H9 (cell line): ENCODE measurements at regions not wholly inside any gene's neighbourhood (a gene's known extent, or its start where the extent isn't known, plus 50 kb on each side); places are given as distances from the start of the nearest gene placed in this dataset.

Experiments used
- DNase-seq: peaks from one replicate; pipeline ENCODE4 v3.0.0-alpha.2; 2017
- H2AFZ ChIP-seq: one replicate; pipeline ENCODE4 v1.6.1; 2013; ENCODE audit warnings: mild to moderate bottlenecking, low read length, control low read depth, moderate library complexity
- H2AK5ac ChIP-seq: 2 replicates; pipeline ENCODE4 v1.6.1; 2013; ENCODE audit warnings: low read length, control low read depth, mixed read lengths; ENCODE audit not compliant: insufficient read length
- H2BK120ac ChIP-seq: one replicate; pipeline ENCODE4 v1.6.1; 2013; ENCODE audit warnings: low read depth, mild to moderate bottlenecking, low read length, control low read depth, inconsistent platforms; ENCODE audit not compliant: poor library complexity, severe bottlenecking
- H2BK12ac ChIP-seq: 2 replicates; pipeline ENCODE4 v1.6.1; 2013; ENCODE audit warnings: low read length, control low read depth, mixed read lengths, low read depth; ENCODE audit not compliant: insufficient read length
- H2BK15ac ChIP-seq: 2 replicates; pipeline ENCODE4 v1.6.1; 2013; ENCODE audit warnings: low read depth, low read length, control low read depth
- H2BK20ac ChIP-seq: one replicate; pipeline ENCODE4 v1.6.1; 2013; ENCODE audit warnings: low read depth, mild to moderate bottlenecking, low read length, control low read depth, inconsistent platforms; ENCODE audit not compliant: poor library complexity, severe bottlenecking
- H2BK5ac ChIP-seq: 2 replicates; pipeline ENCODE4 v1.6.1; 2013; ENCODE audit warnings: low read length, control low read depth, mixed read lengths; ENCODE audit not compliant: insufficient read length
- H3K14ac ChIP-seq: 2 replicates; pipeline ENCODE4 v1.6.1; 2013; ENCODE audit warnings: low read length, control low read depth; ENCODE audit not compliant: insufficient read depth
- H3K18ac ChIP-seq: 2 replicates; pipeline ENCODE4 v1.6.1; 2013; ENCODE audit warnings: low read depth, mild to moderate bottlenecking, mixed read lengths, low read length, control low read depth; ENCODE audit not compliant: insufficient read length
- H3K23ac ChIP-seq: 2 replicates; pipeline ENCODE4 v1.6.1; 2013; ENCODE audit warnings: low read length, control low read depth, mixed read lengths, low read depth; ENCODE audit not compliant: insufficient read length
- H3K23me2 ChIP-seq: 2 replicates; pipeline ENCODE4 v1.6.1; 2013; ENCODE audit warnings: low read depth, mild to moderate bottlenecking, mixed read lengths, low read length, control low read depth; ENCODE audit not compliant: insufficient read length, poor library complexity, severe bottlenecking
- H3K27ac ChIP-seq: 2 replicates; pipeline ENCODE4 v1.5.1; 2013; ENCODE audit warnings: low read length, control low read depth, mixed read lengths, low read depth; ENCODE audit not compliant: insufficient read length
- H3K27me3 ChIP-seq: 2 replicates; pipeline ENCODE4 v1.6.1; 2013; ENCODE audit warnings: low read length, control low read depth, inconsistent platforms; ENCODE audit not compliant: insufficient read depth
- H3K4ac ChIP-seq: 2 replicates; pipeline ENCODE4 v1.6.1; 2013; ENCODE audit warnings: low read depth, mild to moderate bottlenecking, control low read depth, inconsistent platforms, low read length, moderate library complexity
- H3K4me1 ChIP-seq: 2 replicates; pipeline ENCODE4 v1.6.1; 2013; ENCODE audit warnings: low read length, control low read depth, inconsistent platforms; ENCODE audit not compliant: insufficient read depth
- H3K4me2 ChIP-seq: 2 replicates; pipeline ENCODE4 v1.6.1; 2013; ENCODE audit warnings: low read length, control low read depth, mixed read lengths; ENCODE audit not compliant: insufficient read length, insufficient read depth
- H3K56ac ChIP-seq: 2 replicates; pipeline ENCODE4 v1.6.1; 2013; ENCODE audit warnings: low read depth, mild to moderate bottlenecking, mixed read lengths, low read length, control low read depth; ENCODE audit not compliant: insufficient read length
- H3K79me1 ChIP-seq: 2 replicates; pipeline ENCODE4 v1.6.1; 2013; ENCODE audit warnings: low read depth, mild to moderate bottlenecking, moderate library complexity, low read length, control low read depth, inconsistent platforms; ENCODE audit not compliant: insufficient read depth, poor library complexity, severe bottlenecking
- H3K79me2 ChIP-seq: 2 replicates; pipeline ENCODE4 v1.6.1; 2013; ENCODE audit warnings: low read length, control low read depth, inconsistent platforms; ENCODE audit not compliant: insufficient read depth
- H3K9ac ChIP-seq: 2 replicates; pipeline ENCODE4 v1.6.1; 2013; ENCODE audit warnings: low read length, control low read depth, mixed read lengths; ENCODE audit not compliant: insufficient read length; ENCODE audit errors: extremely low read depth
- H3K9me3 ChIP-seq: one replicate; pipeline ENCODE4 v1.6.1; 2013; ENCODE audit warnings: low read depth, low read length, inconsistent platforms; ENCODE audit not compliant: control insufficient read depth
- H3T11ph ChIP-seq: one replicate; pipeline ENCODE4 v1.6.1; 2013; ENCODE audit warnings: mild to moderate bottlenecking, low read length, control low read depth, inconsistent platforms
- H4K20me1 ChIP-seq: one replicate; pipeline ENCODE4 v1.6.1; 2013; ENCODE audit not compliant: control insufficient read depth, insufficient read length, insufficient read depth
- H4K5ac ChIP-seq: 2 replicates; pipeline ENCODE4 v1.6.1; 2013; ENCODE audit warnings: low read depth, mild to moderate bottlenecking, mixed read lengths, low read length, control low read depth; ENCODE audit not compliant: insufficient read length
- H4K8ac ChIP-seq: replicated peaks from 2 replicates; pipeline ENCODE4 v1.6.1; 2013; ENCODE audit warnings: low read length, control low read depth, mixed read lengths, low read depth; ENCODE audit not compliant: insufficient read length
- H4K91ac ChIP-seq: 2 replicates; pipeline ENCODE4 v1.6.1; 2013; ENCODE audit warnings: low read depth, mild to moderate bottlenecking, moderate library complexity, mixed read lengths, low read length, control low read depth; ENCODE audit not compliant: insufficient read length
- H3K27ac Mint-ChIP-seq, 3 experiments: 2 replicates in 2 of 3; 3 replicates in 1 of 3; pipeline ENCODE4 v1.8.0; 2020 to 2021; ENCODE audit warnings: mixed read lengths in 3 of 3, mild to moderate bottlenecking in 1 of 3, moderate library complexity in 1 of 3
- H3K27me3 Mint-ChIP-seq: 2 replicates; pipeline ENCODE4 v1.8.0; 2021; ENCODE audit warnings: low read depth, mild to moderate bottlenecking, moderate library complexity, mixed read lengths
- H3K36me3 Mint-ChIP-seq, 3 experiments: 2 replicates in 2 of 3; 3 replicates in 1 of 3; pipeline ENCODE4 v1.8.0; 2020 to 2021; ENCODE audit warnings: low read depth in 3 of 3, mixed read lengths in 3 of 3; ENCODE audit not compliant: insufficient read depth in 1 of 3
- H3K4me1 Mint-ChIP-seq, 2 experiments: 2 replicates each; pipeline ENCODE4 v1.8.0; 2020; ENCODE audit warnings: mixed read lengths in 2 of 2
- H3K4me3 Mint-ChIP-seq, 2 experiments: 2 replicates in 1 of 2; 3 replicates in 1 of 2; pipeline ENCODE4 v1.8.0; 2020 to 2021; ENCODE audit warnings: mild to moderate bottlenecking in 2 of 2, mixed read lengths in 2 of 2, moderate library complexity in 1 of 2
- H3K9me3 Mint-ChIP-seq, 2 experiments: 2 replicates in 1 of 2; 3 replicates in 1 of 2; pipeline ENCODE4 v1.8.0; 2020; ENCODE audit warnings: mild to moderate bottlenecking in 2 of 2, mixed read lengths in 2 of 2, moderate library complexity in 1 of 2
- CTCF ChIP-seq: fragments of 200-600 bp; sonication (generic); conservative IDR thresholded peaks from 3 replicates; pipeline ENCODE4 v1.8.0; 2021; ENCODE audit warnings: antibody characterized with exemption, mild to moderate bottlenecking
- whole genome bisulfite sequencing: extraction: QIAGEN DNeasy Blood & Tissue Kit; methylation state at CpG from one replicate; pipeline ENCODE4 v1.1.7; 2013; ENCODE audit warnings: missing lambda C conversion rate, low lambda C conversion rate, mixed read lengths; ENCODE audit not compliant: insufficient read length; ENCODE audit errors: extremely low coverage; 5-methylcytosine and 5-hydroxymethylcytosine counted together

- Mint-ChIP-seq H3K27me3 (peaks cover 2% of the 10 kb centered on the region), H3K27ac (no peak overlapping the region), H3K9me3 (no peaks in the 10 kb centered on the region; a peak in 1 of 5 replicates), H3K4me1 (peaks cover 22 to 26% of the 10 kb centered on the region in 2 experiments), H3K36me3 (no peaks in the 10 kb centered on the region), H3K4me3 (peak overlapping the region in 1 of 2 experiments; percentile 28; a peak in 1 of 5 replicates)
- Histone ChIP-seq H3K23me2 (no peaks in the 10 kb centered on the region), H4K8ac (no peak overlapping the region), H3K9me3 (no peaks in the 10 kb centered on the region), H2AFZ (no peak overlapping the region), H3K27me3 (no peaks in the 10 kb centered on the region), H3K14ac (peak overlapping the region; percentile 6), H3K56ac (no peak overlapping the region), H3K4me2 (peak overlapping the region; percentile 34), H2BK120ac (no peak overlapping the region), H2BK12ac (no peak overlapping the region), H4K5ac (no peak overlapping the region), H2AK5ac (no peak overlapping the region), H3K9ac (no peak overlapping the region), H2BK15ac (no peak overlapping the region), H3K4me1 (no peaks in the 10 kb centered on the region), H4K20me1 (no peaks in the 10 kb centered on the region), H3K79me2 (no peaks in the 10 kb centered on the region), H4K91ac (no peak overlapping the region), H3K4ac (no peak overlapping the region), H3T11ph (no peak overlapping the region), H3K18ac (no peak overlapping the region), H2BK20ac (no peak overlapping the region), H3K79me1 (no peaks in the 10 kb centered on the region), H3K23ac (no peak overlapping the region), H3K27ac (no peak overlapping the region), H2BK5ac (no peak overlapping the region)
- no CpG with 5 or more reads among the region's 10 CpGs for WGBS
- no peak for TF ChIP-seq CTCF
- no peak for DNase-seq
Measured at GRCh38 chr10:28924717-28925116, 247.4 kb downstream of the BAMBI start.
